Lung (tissue), 11 donors: ENCODE measurements at regions not wholly inside any gene's neighbourhood (a gene's known extent, or its start where the extent isn't known, plus 50 kb on each side); places are given as distances from the start of the nearest gene placed in this dataset.

Experiments
- ATAC-seq: fragments of 200-7000 bp; cut with Tn5 transposase; one replicate; pipeline ENCODE4 v1.9.1; 2020; ENCODE audit warnings: moderate number of reproducible peaks; ENCODE audit not compliant: insufficient read depth, low FRiP score
- DNase-seq, 3 donors: peaks; one replicate each; pipeline ENCODE4 v3.0.0-alpha.2; 2013 to 2017
- H3K27ac ChIP-seq, 2 donors: one replicate each; pipeline ENCODE4 v1.5.1; 2013; ENCODE audit warnings: mild to moderate bottlenecking in 2 of 2, moderate library complexity in 2 of 2, control low read depth in 1 of 2, inconsistent platforms in 1 of 2, low read depth in 1 of 2, low read length in 1 of 2
- H3K27me3 ChIP-seq, 3 donors: one replicate each; pipeline ENCODE4 v1.5.1; 2013; ENCODE audit warnings: low read length in 2 of 3; ENCODE audit not compliant: control insufficient read depth in 3 of 3, insufficient read depth in 3 of 3
- H3K36me3 ChIP-seq, 4 donors: one replicate each; pipeline ENCODE4 v1.5.1; 2013; ENCODE audit warnings: low read length in 4 of 4, mild to moderate bottlenecking in 1 of 4, moderate library complexity in 1 of 4; ENCODE audit not compliant: control insufficient read depth in 4 of 4, insufficient read depth in 4 of 4
- H3K4me1 ChIP-seq, 5 donors: one replicate each; pipeline ENCODE4 v1.5.1; 2013; ENCODE audit warnings: low read length in 5 of 5, mild to moderate bottlenecking in 2 of 5, moderate library complexity in 1 of 5; ENCODE audit not compliant: control insufficient read depth in 5 of 5, insufficient read depth in 5 of 5
- H3K4me3 ChIP-seq: one replicate; pipeline ENCODE4 v1.5.1; 2013; ENCODE audit warnings: mild to moderate bottlenecking, control low read depth, moderate library complexity
- H3K9ac ChIP-seq, 2 donors: one replicate each; pipeline ENCODE4 v1.5.1; 2013; ENCODE audit warnings: low read length in 2 of 2, control low read depth in 1 of 2; ENCODE audit not compliant: insufficient read depth in 1 of 2
- H3K9me3 ChIP-seq, 4 donors: one replicate each; pipeline ENCODE4 v1.5.1; 2013; ENCODE audit warnings: low read length in 3 of 4, mild to moderate bottlenecking in 1 of 4, moderate library complexity in 1 of 4; ENCODE audit not compliant: control insufficient read depth in 4 of 4, insufficient read depth in 3 of 4
- WGBS, 2 donors: extraction: QIAGEN DNeasy Blood & Tissue Kit; methylation state at CpG; one replicate each; pipeline ENCODE4 v1.1.7; 2013; 5-methylcytosine and 5-hydroxymethylcytosine counted together
- TF ChIP-seq, protein P1 (sequence below): IDR thresholded peaks from 2 replicates; pipeline ENCODE4 v1.5.1; 2012; ENCODE audit warnings: mild to moderate bottlenecking; ENCODE audit errors: control extremely low read depth, extremely low read depth
- donor health status: control.
- donor health status: control.
- donor health status: Bipolar disorder and iron deficiency.
- donor health status: healthy.
- donor health status: DM: yes; HTN: yes; CAD: no.

DNA sequence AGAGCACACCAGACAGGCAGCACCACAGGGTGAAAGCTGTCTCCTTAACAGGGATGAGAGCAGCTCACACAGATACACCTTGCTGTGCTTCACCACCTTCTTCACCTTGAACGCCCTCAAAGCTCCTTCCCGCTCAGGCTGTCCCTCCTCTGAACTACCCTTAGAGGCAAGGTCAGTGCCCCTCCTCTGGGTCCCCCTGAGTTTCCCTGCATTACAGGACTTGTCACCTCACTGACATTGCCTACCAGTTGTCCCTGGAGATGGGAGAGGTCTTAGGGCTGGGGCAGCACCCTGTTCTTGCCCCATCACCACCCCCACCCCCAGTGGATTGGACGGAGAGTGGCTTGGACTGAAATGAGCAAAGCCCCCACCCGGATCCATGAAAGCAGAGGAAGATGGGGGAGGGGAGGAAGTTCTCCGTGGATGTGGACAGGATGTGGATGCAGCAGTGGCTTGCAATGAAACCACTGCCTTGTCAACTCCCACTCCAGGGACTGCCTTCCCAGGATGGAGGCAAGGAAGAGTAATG lies 73.2 kb upstream of the CDH5 start:
- Histone ChIP-seq H3K9me3 (no peaks in the 10 kb centered on the region), H3K27ac (no peak overlapping the region), H3K27me3 (no peaks in the 10 kb centered on the region), H3K9ac (no peak overlapping the region), H3K36me3 (no peaks in the 10 kb centered on the region), H3K4me1 (peaks cover 0 to 11% (median 0%) of the 10 kb centered on the region in 5 donors), H3K4me3 (no peak overlapping the region)
- peak in 1 of 3 donors; percentile 2 for DNase-seq
- TF ChIP-seq, protein P1, sequence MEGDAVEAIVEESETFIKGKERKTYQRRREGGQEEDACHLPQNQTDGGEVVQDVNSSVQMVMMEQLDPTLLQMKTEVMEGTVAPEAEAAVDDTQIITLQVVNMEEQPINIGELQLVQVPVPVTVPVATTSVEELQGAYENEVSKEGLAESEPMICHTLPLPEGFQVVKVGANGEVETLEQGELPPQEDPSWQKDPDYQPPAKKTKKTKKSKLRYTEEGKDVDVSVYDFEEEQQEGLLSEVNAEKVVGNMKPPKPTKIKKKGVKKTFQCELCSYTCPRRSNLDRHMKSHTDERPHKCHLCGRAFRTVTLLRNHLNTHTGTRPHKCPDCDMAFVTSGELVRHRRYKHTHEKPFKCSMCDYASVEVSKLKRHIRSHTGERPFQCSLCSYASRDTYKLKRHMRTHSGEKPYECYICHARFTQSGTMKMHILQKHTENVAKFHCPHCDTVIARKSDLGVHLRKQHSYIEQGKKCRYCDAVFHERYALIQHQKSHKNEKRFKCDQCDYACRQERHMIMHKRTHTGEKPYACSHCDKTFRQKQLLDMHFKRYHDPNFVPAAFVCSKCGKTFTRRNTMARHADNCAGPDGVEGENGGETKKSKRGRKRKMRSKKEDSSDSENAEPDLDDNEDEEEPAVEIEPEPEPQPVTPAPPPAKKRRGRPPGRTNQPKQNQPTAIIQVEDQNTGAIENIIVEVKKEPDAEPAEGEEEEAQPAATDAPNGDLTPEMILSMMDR = no peak
- WGBS, 2 donors = 68 to 72% methylated on average over 5 of the region's 5 CpGs
- ATAC-seq = no peak

DNA sequence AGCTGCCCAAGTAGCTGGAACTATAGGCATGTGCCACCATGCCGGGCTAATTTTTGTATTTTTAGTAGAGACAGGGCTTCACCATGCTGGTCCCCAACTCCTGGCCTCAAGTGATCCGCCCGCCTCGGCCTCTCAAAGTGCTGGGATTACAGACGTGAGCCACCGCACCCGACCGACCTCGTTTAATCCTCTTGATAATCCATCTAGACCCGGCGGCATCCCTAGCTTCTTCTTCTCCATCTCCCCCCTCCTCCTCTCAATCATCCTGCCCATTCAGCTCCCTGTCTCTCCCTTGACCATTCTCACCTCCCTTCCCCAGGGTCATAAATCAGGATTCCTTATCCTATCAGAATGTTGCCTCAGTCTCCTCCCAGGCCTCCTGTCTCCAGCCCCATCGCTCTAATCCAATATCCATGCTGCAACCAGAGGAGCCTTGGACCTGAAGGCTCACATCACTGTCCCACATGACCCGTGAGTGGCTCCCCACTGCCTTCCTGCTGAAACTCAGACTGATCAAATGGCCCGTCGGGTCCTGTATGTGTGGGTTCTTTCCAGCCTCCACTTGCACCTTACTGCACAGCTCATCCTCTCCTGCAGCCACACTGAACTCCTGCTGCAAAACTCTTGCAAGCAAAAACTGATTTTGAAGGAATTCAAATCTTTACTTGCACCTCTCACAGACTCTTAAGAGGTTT lies 74.1 kb upstream of the CDH5 start:
- H3K27ac ChIP-seq = no peak overlapping the region
- H3K9ac ChIP-seq = no peak overlapping the region
- TF ChIP-seq, protein P1 = no peak
- H3K36me3 ChIP-seq = no peaks in the 10 kb centered on the region
- H3K4me1 ChIP-seq = peaks cover 0 to 11% (median 0%) of the 10 kb centered on the region in 5 donors
- H3K9me3 ChIP-seq = no peaks in the 10 kb centered on the region
- H3K4me3 ChIP-seq = no peak overlapping the region
- ATAC-seq (no peak), DNase-seq (no peak)
- 89 to 92% methylated on average over 15 of the region's 15 CpGs for WGBS, 2 donors
- no peaks in the 10 kb centered on the region for H3K27me3 ChIP-seq

DNA sequence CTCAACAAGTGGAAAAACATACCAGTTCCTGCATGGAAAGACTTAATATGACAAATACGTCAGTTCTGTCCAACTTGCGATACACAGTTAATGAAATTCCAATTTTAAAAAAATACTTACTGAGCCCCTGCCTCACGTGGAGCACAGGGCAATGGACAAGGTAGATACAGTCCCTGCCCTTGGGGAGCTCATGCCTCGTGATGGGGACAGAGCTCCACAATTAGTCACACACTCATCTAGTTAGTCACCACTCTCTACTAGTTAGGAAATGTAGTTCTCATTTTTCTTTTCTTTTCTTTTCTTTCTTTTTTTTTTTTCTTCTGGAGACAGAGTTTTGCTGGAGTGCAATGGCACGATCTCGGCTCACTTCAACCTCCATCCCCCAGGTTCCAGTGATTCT lies 74.7 kb upstream of the CDH5 start:
- peaks cover 0 to 11% (median 0%) of the 10 kb centered on the region in 5 donors for H3K4me1 ChIP-seq
- no peak overlapping the region for H3K4me3 ChIP-seq
- no peaks in the 10 kb centered on the region for H3K36me3 ChIP-seq
- H3K27me3 ChIP-seq = no peaks in the 10 kb centered on the region
- DNase-seq = no peak
- H3K9ac ChIP-seq = no peak overlapping the region
- no peak overlapping the region for H3K27ac ChIP-seq
- no peak for ATAC-seq
- WGBS, 2 donors = 91 to 95% methylated on average over 6 of the region's 6 CpGs
- TF ChIP-seq, protein P1 = no peak
- no peaks in the 10 kb centered on the region for H3K9me3 ChIP-seq
